GM18502 (cell line): ENCODE measurements at regions not wholly inside any gene's neighbourhood (a gene's known extent, or its start where the extent isn't known, plus 50 kb on each side); places are given as distances from the start of the nearest gene placed in this dataset.
"Not testable (repeated sequence)": the region's sequence is repeated elsewhere in the genome, so short reads cannot be mapped to it uniquely, and the experiment has no call there.

Experiments used
- ATAC-seq: cut with Tn5 transposase; IDR thresholded peaks from one replicate; pipeline ENCODE4 v1.9.1; 2021; ENCODE audit warnings: mild to moderate bottlenecking; ENCODE audit not compliant: unreplicated experiment, poor library complexity

DNA sequence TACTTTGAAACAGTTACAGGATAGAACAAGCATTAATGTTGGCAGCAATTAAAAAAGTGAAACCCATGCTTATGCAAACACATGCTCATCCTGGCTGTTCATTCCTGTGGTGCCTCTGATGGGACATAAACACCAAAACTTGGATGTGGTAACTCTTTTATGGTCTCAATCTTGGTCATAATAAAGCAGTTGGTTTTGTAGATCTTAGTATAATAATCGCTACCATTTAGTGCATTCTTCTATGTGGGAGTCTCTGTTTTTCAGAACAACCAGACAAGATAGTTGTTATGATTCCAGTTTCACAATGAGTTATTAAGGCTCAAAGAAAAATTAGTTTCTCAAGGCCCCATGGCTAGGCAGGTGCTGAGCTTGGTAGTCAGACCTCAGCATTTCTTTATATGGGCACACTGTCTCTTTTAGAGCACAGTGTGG, 184.0 kb downstream of the UTRN start:
- ATAC-seq, result peak; percentile 92

DNA sequence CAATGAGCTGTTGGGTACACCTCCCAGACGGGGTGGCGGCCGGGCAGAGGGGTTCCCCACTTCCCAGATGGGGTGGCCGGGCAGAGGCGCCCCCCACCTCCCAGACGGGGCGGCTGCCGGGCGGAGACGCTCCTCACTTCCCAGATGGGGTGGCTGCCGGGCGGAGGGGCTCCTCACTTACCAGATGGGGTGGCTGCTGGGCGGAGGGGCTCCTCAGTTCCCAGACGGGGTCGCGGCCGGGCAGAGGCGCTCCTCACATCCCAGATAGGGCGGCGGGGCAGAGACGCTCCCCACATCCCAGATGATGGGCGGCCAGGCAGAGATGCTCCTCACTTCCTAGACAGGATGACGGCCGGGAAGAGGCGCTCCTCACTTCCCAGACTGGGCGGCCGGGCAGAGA, 185.1 kb downstream of the UTRN start:
- ATAC-seq, result not testable (repeated sequence)

DNA sequence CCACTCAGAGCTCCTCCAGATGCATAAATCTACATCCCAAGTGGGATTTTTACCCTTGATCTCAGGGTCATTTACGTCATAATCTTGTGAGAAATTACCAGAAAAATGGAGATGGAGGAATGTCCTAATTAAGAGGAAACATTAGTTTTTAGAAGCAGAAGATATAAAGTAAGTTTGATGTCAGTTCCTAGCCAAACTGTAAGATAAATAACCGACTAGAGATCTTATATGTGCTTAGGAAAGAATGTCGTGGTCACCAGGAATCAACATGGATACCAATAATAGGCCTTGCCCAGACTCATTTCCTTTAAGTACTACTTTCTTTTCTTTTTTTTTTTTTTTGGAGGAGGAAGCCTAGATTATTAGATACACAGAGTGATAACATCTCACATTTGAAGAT, 186.9 kb downstream of the UTRN start:
- no peak for ATAC-seq

DNA sequence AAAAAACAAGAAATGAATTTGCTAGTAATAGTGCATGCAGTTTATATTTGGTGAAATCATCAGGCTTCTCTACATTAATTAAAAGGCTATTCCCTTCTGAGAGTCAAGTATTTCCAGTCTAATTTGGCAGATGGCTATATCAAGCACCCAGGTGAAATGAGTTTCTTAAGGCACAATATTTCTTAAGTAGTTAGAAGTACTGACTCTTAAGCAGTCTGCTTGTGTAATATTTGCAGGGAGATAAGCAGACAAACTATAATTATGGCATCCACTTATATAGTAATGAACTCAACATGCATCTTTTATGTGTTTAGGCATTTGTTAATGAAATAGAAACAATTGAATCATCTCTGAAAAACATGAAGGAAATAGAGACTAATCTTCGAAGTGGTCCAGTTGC, 189.2 kb downstream of the UTRN start:
- ATAC-seq, result no peak

DNA sequence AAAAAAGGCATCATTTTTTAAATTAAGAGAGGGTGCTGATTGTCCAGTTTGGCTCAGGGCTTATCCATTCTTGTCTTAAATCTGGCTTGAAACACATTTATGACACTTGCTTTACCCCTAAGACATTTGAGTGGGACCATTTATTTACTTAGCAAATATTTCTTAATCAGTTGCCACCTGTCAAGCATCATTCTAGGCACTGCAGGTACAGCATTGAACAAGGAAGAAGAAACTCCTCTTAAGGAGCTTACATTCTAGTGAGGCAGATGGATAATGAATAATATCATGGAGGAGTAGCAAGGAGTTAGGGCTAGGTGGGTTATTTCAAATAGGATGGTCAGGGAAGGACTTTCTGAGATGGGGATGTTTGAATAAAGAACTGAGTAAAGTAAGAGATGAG, 189.8 kb downstream of the UTRN start:
- no peak for ATAC-seq

DNA sequence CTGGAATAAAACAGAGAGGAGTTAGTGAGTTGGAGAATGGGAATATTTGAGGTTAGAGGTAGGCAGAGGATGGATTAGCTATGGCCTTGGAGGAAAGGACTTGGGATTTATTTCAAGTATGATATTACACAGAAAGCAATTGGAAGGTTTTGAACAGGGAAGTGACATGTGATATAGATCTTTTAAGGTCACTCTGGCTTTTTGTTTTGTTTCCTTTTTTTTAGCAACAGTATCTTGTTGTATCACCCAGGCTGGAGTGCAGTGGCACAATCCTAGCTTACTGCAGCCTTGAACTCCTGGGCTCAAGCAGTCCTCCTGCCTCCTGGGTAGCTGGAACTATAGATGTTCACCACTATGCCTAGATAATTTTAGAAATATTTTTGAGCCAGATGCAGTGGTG, 190.3 kb downstream of the UTRN start:
- ATAC-seq, result no peak

DNA sequence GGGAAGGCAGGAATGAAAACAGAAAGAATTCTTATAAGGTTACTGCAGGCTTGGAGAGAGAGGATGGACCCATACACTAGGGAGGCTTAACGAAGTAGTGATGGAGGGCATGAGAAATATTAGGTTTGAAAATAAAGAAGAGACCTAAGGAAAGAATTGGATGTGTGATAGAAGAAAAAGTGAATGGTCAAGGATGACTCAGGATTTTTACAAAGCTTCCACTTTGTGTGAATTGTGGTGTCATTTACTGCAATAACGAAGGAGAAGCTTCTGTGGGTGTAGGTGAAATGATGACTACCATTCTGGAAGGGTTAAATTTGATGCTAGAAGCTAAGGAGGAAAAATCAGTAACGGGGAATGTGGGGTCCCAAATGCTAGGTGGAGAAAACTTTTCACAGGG, 191.2 kb downstream of the UTRN start:
- ATAC-seq, result no peak

DNA sequence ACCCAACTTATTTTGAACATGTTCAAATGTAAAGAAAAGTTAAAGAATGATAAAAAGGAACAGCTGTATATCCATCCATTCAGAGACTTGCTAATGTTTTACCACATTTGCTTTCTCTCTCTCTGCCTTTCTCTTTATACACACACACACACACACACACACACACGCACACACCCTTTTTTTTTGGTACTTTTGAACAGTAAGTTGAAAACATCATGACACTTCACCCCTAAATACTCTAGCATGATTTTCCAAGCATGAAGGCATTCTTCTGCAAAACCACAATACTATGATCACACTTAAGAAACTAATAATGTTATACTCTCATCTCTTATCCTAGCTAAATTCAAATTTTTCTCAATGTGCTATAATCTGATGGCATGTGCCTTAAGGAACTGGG, 192.3 kb downstream of the UTRN start:
- ATAC-seq, result no peak

DNA sequence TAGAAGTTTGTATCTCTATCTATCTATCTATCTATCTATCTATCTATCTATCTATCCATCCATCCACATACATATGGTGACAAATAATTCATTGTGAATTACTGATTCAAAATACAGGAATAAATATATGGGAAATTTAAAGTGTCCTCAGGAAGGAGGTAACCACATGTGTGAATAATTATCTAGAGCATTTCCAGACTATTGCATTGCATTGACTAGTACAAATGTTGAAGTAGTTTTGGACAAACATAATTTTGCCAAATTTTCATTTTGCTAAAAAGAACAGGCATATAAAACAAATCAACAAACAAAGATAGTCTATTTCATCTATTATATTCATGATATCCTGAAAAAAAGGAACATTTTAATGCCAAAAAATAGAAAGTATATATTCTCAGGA, 192.7 kb downstream of the UTRN start:
- no peak for ATAC-seq

DNA sequence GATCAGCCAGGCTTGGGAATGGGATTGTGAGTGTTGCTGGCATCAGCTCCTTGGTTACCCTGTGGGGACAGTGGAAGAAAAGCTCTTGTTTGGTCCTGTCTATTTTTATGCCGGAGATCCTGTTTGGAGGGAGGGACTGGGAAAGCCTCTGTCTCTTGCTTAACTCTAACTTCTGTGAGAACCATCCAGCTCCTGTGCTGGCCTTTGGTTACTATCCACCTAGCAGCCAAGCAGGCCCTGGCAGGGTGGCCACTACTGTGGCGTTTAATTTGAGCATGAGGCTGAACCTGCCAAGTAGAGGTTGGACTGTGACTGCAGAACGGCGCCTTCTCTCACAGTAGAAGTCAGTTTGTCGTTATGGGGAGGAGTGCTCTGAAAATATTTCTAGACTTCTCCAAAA, 193.3 kb downstream of the UTRN start:
- no peak for ATAC-seq

DNA sequence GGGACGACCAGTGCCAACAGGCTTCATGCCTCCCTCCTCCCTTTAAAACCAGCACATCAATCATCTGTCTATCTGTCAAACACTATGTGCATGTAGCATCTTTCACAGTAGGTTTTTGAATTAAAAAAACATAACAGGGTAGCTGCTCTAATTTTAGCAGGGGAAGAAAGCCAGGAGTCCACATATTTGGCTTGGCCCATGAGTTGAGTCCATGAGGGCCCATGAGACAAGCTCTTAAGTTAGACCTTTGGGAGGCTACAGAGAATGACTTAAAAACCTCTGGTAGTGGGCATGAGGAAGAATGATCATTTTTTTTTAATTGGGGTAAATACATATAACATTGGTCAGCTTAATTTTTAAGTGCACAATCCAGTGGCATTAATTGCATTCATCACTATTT, 194.9 kb downstream of the UTRN start:
- no peak for ATAC-seq

DNA sequence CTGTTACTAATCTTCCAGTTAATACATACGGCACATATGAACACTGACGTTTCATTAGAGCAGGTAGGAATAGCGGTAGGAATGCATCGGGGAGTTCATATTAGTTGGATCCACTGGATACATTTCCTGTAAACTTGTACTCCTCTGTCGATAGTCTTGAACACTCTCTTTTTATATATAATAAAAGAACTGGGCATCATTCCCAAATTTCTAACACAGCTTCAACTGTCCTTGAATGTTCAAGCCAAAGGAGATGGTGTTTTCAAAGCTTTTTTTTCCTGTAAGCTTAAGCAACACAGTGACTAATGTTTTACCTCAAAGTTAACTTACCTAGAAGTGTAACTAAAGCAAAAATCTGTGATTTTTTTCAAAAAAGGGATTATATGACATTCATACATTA, 195.3 kb downstream of the UTRN start:
- no peak for ATAC-seq

DNA sequence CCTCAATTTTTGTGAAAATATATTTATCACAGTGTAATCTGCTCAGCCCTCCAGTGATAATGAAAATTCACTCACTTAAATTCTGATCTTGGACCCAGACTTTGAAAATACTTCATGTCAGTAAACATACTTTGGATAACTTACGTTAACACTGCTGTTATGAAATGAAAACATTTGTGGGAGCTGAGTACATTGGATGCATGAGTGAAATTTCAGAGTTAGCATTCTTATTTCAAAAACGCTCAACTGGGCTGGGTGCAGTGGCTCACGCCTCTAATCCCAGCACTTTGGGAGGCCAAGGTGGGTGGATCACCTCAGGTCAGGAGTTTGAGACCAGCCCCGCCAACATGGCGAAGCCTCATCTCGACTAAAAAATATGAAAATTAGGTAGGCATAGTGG, 196.4 kb downstream of the UTRN start:
- ATAC-seq, result no peak

DNA sequence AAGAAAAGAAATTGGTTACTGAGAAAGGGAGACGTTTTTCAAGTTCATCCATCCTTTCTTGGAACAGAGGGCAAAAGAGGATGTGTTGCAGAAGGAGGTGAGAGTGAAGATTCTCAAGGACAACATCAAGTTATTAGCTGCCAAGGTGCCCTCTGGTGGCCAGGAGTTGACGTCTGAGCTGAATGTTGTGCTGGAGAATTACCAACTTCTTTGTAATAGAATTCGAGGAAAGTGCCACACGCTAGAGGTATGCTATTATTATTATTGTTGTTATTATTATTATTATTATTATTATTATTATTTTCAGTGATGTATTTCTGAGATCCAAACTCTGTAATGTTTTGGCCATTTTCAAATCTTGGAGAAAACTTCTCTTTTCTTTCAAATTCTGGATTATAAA, 197.0 kb downstream of the UTRN start:
- peak; percentile 86 for ATAC-seq

DNA sequence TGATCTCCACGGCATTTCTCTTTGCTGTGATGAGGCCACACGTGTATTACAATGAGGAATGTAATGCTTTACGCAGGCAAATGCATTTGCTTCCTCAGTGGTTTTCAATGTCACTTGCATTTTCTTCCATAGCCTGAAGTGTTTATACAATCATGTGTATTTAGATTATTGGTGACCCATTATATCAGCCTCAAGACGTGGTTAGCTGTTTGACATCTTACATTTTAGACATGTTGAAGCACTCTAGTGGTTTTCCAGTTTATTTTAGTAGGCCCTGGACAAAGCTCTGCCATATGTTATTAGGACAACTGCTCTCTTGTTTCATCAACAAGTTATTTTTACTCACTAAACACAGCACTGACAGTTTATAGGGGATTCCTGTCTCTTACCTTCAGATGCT, 200.4 kb downstream of the UTRN start:
- ATAC-seq, result no peak

DNA sequence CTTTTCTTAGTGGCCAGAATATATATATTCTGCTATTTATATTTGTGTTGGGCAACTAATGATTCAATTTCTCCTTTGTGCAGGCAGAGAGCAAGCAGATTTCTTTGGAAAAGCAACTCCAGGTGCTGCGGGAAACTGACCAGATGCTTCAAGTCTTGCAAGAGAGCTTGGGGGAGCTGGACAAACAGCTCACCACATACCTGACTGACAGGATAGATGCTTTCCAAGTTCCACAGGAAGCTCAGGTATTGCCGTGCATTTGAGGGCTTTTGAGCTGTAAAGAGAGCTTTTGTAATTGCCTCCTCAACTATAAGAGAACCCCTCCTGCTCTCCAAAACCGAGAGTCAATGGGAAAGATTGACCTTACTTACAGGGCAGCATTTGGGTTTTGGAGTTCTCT, 203.5 kb downstream of the UTRN start:
- no peak for ATAC-seq

DNA sequence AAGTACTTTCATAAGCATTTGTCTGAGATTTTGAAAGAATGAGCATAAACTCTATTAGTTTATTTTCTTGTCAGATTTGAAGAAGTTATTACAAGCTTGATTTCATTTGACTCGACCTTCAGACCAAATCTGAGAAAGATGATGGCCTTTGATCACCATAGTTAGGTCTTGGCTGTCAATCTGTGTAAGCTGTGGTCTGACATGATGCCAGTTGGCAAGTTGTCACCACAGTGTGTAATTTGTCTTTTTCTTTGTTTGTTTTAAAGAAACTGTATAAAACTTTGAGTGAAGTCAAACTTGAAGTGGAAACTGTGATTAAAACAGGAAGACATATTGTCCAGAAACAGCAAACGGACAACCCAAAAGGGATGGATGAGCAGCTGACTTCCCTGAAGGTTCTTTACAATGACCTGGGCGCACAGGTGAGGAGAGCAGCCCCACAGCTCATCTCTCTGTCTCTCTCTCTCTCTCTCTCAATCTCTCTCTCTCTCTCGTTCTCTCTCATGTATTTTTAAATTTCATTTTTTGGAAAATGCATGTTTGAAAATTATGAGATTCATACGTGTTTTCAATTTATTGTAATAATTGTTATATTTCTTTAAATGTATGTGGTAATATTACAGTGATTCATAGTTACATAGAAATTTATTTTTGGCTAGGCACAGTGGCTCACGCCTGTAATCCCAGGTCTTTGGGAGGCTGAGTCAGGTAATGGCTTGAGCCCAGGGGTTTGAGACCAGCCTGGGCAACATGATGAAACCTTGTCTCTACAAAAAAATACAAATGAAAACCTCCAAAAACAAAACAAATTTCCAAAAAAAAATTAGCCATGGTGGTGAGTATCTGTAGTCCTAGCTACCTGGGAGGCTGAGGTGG, 208.1 kb downstream of the UTRN start:
- no peak for ATAC-seq

DNA sequence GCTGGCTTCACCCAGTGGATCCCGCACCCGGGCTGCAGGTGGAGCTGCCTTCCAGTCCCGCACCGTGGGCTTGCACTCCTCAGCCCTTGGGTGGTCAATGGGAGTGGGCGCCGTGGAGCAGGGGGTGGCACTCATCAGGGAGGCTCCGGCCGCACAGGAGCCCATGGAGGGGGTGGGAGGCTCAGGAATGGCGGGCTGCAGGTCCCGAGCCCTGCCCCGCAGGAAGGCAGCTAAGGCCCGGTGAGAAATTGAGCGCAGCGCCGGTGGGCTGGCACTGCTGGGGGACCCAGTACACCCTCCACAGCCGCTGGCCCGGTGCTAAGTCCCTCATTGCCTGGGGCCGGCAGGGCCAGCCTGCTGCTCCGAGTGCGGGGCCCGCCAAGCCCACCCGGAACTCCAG, 209.9 kb downstream of the UTRN start:
- not testable (repeated sequence) for ATAC-seq

DNA sequence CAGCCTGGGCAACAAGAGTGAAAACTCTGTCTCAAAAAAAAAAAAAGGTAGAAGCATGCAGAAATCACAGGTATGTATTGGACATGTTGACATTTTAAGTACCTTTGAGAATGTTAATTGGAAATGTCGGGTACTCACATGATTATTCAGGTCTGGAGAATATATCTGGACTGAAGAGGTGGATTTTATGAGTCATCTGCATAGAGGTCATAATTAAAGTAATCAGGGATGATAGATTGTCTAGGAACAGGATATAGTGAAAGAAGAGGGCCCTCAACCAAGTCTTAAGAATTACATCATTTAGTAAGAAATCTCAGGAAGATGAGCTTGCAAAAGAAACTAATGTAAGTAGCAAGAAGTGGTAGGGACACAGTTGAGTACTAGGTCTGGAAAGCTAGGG, 212.5 kb downstream of the UTRN start:
- ATAC-seq, result no peak

DNA sequence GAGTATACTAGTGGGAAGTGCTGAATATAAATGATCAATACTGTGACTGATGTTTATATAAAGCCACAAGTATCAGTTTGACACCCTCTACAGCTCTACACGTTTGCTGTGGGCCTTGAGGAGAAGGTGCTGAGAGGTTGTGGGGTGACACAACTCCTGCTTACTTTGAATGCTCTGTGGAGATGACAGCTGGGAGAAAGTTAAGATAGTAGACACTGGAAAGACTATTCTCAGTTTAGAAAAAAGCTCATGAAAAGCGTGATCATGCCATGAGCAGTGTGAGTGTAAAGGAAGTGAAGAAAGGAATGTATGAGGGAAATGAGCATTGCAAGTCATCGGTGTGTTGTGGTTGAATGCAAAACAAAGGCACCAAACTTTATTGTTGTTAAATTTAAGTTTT, 215.8 kb downstream of the UTRN start:
- no peak for ATAC-seq

DNA sequence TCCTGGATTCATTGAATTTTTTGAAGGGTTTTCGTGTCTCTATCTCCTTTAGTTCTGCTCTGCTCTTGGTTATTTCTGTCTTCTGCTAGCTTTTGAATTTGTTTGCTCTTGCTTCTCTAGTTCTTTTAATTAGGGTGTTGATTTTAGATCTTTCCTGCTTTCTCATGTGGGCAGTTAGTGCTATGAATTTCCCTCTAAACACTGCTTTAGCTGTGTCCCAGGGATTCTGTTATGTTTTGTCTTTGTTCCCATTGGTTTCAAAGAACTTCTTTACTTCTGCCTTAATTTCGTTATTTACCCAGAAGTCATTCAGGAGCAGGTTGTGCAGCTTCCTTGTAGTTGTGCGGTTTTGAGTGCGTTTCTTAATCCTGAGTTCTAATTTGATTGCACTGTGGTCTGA, 220.1 kb downstream of the UTRN start:
- not testable (repeated sequence) for ATAC-seq

DNA sequence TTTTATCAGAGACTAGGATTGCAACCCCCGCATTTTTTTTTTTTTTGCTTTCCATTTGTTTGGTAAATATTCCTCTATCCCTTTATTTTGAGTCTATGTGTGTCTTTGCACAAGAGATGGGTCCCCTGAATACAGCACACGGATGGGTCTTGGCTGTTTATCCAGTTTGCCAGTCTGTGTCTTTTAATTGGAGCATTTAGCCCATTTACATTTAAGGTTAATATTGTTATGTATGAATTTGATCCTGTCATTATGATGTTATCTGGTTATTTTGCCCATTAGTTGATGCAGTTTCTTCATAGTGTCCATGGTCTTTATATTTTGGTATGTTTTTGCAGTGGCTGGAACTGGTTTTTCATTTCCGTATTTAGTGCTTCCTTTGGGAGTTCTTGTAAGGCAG, 220.9 kb downstream of the UTRN start:
- ATAC-seq, result not testable (repeated sequence)
